CD4-positive, alpha-beta T cell treated with Interleukin-6 at 100 ng/mL for 8 hours (primary cell): ENCODE measurements at regions not wholly inside any gene's neighbourhood (a gene's known extent, or its start where the extent isn't known, plus 50 kb on each side); places are given as distances from the start of the nearest gene placed in this dataset.
A peak's percentile ranks its signal among the peaks of the same experiment; 100 is the strongest.

Experiments used
- DNase-seq: peaks from one replicate; pipeline ENCODE4 v3.0.0-alpha.2; 2020; ENCODE audit warnings: mixed read lengths, low spot score

- no peak for DNase-seq
Measured at GRCh38 chr17:77771587-77771986, 186.9 kb upstream of the TNRC6C start.

GRCh38 chr17:77771998-77772397, 186.5 kb upstream of the TNRC6C start:
- no peak for DNase-seq

- peak; percentile 68 for DNase-seq
Measured at GRCh38 chr17:77772461-77772897, 186.0 kb upstream of the TNRC6C start.

- no peak for DNase-seq
Measured at GRCh38 chr17:77772899-77773358, 185.6 kb upstream of the TNRC6C start.

- DNase-seq = no peak
Measured at GRCh38 chr17:77774182-77774581, 184.3 kb upstream of the TNRC6C start.

GRCh38 chr17:77778636-77779489, 179.6 kb upstream of the TNRC6C start:
- no peak for DNase-seq

GRCh38 chr17:77779711-77780539, 178.6 kb upstream of the TNRC6C start:
- DNase-seq = no peak

GRCh38 chr17:77781536-77781935, 177.0 kb upstream of the TNRC6C start:
- no peak for DNase-seq

- no peak for DNase-seq
Measured at GRCh38 chr17:77782201-77782600, 176.3 kb upstream of the TNRC6C start.

- no peak for DNase-seq
Measured at GRCh38 chr17:77782611-77783010, 175.9 kb upstream of the TNRC6C start.

- DNase-seq = peak; percentile 81
Measured at GRCh38 chr17:77783991-77784820, 174.3 kb upstream of the TNRC6C start.

GRCh38 chr17:77785312-77785905, 173.1 kb upstream of the TNRC6C start:
- no peak for DNase-seq

GRCh38 chr17:77786090-77786489, 172.4 kb upstream of the TNRC6C start:
- DNase-seq = no peak

- DNase-seq = no peak
Measured at GRCh38 chr17:77786740-77787505, 171.6 kb upstream of the TNRC6C start.

- no peak for DNase-seq
Measured at GRCh38 chr17:77790143-77790829, 168.2 kb upstream of the TNRC6C start.

- DNase-seq = no peak
Measured at GRCh38 chr17:77792626-77793025, 165.9 kb upstream of the TNRC6C start.

GRCh38 chr17:77793146-77793970, 165.1 kb upstream of the TNRC6C start:
- DNase-seq = no peak

- DNase-seq = no peak
Measured at GRCh38 chr17:77793971-77794235, 164.6 kb upstream of the TNRC6C start.

- no peak for DNase-seq
Measured at GRCh38 chr17:77794846-77795245, 163.7 kb upstream of the TNRC6C start.

- no peak for DNase-seq
Measured at GRCh38 chr17:77795685-77796084, 162.8 kb upstream of the TNRC6C start.
